Hematopoietic multipotent progenitor cell treated with erythropoietin and hydrocortisone succinate and interleukin-3 and kit ligand, for 17 days (in vitro differentiated cells): ENCODE measurements at regions not wholly inside any gene's neighbourhood (a gene's known extent, or its start where the extent isn't known, plus 50 kb on each side); places are given as distances from the start of the nearest gene placed in this dataset.

ENCODE experiments used
- DNase-seq: peaks from one replicate; pipeline ENCODE4 v3.0.0-alpha.2; 2015; ENCODE audit warnings: low spot score

- DNase-seq, result no peak
These were observed 187.9 kb downstream of the OPA1 start for GRCh38 chr3:193780810-193781478.

GRCh38 chr3:193782276-193782647, 189.3 kb downstream of the OPA1 start:
- DNase-seq, result no peak

- DNase-seq, result no peak
These were observed 189.7 kb downstream of the OPA1 start for GRCh38 chr3:193782747-193783146.

GRCh38 chr3:193783166-193783896, 190.3 kb downstream of the OPA1 start:
- no peak for DNase-seq

GRCh38 chr3:193784822-193785221, 191.8 kb downstream of the OPA1 start:
- no peak for DNase-seq

- DNase-seq, result no peak
These were observed 194.5 kb downstream of the OPA1 start for GRCh38 chr3:193787496-193787870.

GRCh38 chr3:193788189-193788991, 195.4 kb downstream of the OPA1 start:
- DNase-seq, result no peak

GRCh38 chr3:193789455-193789854, 196.4 kb downstream of the OPA1 start:
- no peak for DNase-seq

GRCh38 chr3:193790086-193790990, 197.3 kb downstream of the OPA1 start:
- no peak for DNase-seq

GRCh38 chr3:193791041-193792032, 198.3 kb downstream of the OPA1 start:
- no peak for DNase-seq

- DNase-seq, result no peak
These were observed 200.1 kb downstream of the OPA1 start for GRCh38 chr3:193793123-193793522.

GRCh38 chr3:193794002-193794881, 201.2 kb downstream of the OPA1 start:
- DNase-seq, result no peak

- no peak for DNase-seq
These were observed 202.2 kb downstream of the OPA1 start for GRCh38 chr3:193795062-193795690.

- DNase-seq, result no peak
These were observed 203.1 kb downstream of the OPA1 start for GRCh38 chr3:193796089-193796488.

GRCh38 chr3:193797566-193797965, 204.6 kb downstream of the OPA1 start:
- DNase-seq, result no peak

- no peak for DNase-seq
These were observed 205.0 kb downstream of the OPA1 start for GRCh38 chr3:193798051-193798450.

GRCh38 chr3:193800138-193801043, 207.4 kb downstream of the OPA1 start:
- DNase-seq, result no peak

- DNase-seq, result no peak
These were observed 208.1 kb downstream of the OPA1 start for GRCh38 chr3:193801097-193801496.
